Smooth muscle cell (in vitro differentiated cells): ENCODE measurements at regions not wholly inside any gene's neighbourhood (a gene's known extent, or its start where the extent isn't known, plus 50 kb on each side); places are given as distances from the start of the nearest gene placed in this dataset.

Experiments used
- DNase-seq: peaks from one replicate; lab custom pipeline; 2025; ENCODE audit not compliant: unreplicated experiment; lab: John Stamatoyannopoulos, UW
- H2AFZ ChIP-seq: fragments of 200-600 bp; sonication (generic); 2 replicates; pipeline ENCODE4 v1.6.0; 2016; ENCODE audit warnings: antibody characterized with exemption, low read depth, mild to moderate bottlenecking
- H3F3A ChIP-seq: fragments of 200-600 bp; sonication (generic); 2 replicates; pipeline ENCODE4 v1.6.0; 2017; ENCODE audit warnings: antibody characterized with exemption, low read depth
- H3K27ac ChIP-seq: fragments of 200-600 bp; sonication (generic); 2 replicates; pipeline ENCODE4 v1.5.1; 2016; ENCODE audit warnings: low read depth, mild to moderate bottlenecking
- H3K27me3 ChIP-seq: fragments of 200-600 bp; sonication (generic); 2 replicates; pipeline ENCODE4 v1.6.1; 2016; ENCODE audit warnings: low read depth, mild to moderate bottlenecking
- H3K36me3 ChIP-seq: fragments of 200-600 bp; sonication (generic); 2 replicates; pipeline ENCODE4 v1.5.1; 2016; ENCODE audit warnings: low read depth
- H3K4me1 ChIP-seq: fragments of 200-600 bp; sonication (generic); 2 replicates; pipeline ENCODE4 v1.5.1; 2016; ENCODE audit warnings: low read depth
- H3K4me2 ChIP-seq: fragments of 200-600 bp; sonication (generic); 2 replicates; pipeline ENCODE4 v1.6.0; 2016; ENCODE audit warnings: mild to moderate bottlenecking
- H3K4me3 ChIP-seq: fragments of 200-600 bp; sonication (generic); 2 replicates; pipeline ENCODE4 v1.5.1; 2016; ENCODE audit warnings: mild to moderate bottlenecking
- H3K79me2 ChIP-seq: fragments of 200-600 bp; sonication (generic); 2 replicates; pipeline ENCODE4 v1.6.0; 2016; ENCODE audit warnings: low read depth, mild to moderate bottlenecking
- H3K9ac ChIP-seq: fragments of 200-600 bp; sonication (generic); 2 replicates; pipeline ENCODE4 v1.6.0; 2016; ENCODE audit warnings: low read depth
- H3K9me3 ChIP-seq: fragments of 200-600 bp; sonication (generic); replicated peaks from 2 replicates; pipeline ENCODE4 v1.5.1; 2016; ENCODE audit warnings: low read depth
- H4K20me1 ChIP-seq: fragments of 200-600 bp; sonication (generic); 2 replicates; pipeline ENCODE4 v1.6.0; 2016; ENCODE audit warnings: low read depth
- WGBS: methylation state at CpG from one replicate; pipeline ENCODE4 v1.1.7; 2016; ENCODE audit warnings: low lambda C conversion rate; 5-methylcytosine and 5-hydroxymethylcytosine counted together
- TF ChIP-seq, protein P1 (sequence below): fragments of 200-600 bp; sonication (generic); IDR thresholded peaks from 2 replicates; pipeline ENCODE4 v1.5.1; 2017; ENCODE audit warnings: borderline replicate concordance, mild to moderate bottlenecking, antibody characterized with exemption; ENCODE audit not compliant: insufficient read depth, poor library complexity, severe bottlenecking

DNA sequence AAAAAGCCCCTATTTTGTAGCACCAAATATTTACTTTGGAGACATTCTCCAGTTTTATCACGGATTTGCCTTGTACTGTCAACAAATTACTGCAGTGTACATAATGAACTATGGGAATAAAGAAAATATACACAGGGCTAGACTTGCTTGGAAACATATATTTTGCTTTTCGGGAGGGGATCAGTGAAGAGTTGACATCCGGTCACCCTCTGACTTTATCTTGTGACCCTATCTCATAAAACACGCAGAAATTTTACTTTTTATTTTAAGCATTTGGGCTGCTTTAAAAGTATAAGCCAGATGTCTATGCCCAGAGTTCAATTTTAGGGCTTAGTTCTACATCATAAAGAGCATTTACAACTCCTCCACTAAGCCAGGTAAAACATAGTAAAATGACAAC is 630.7 kb downstream of the TOX3 start:
- Histone ChIP-seq H2AFZ (no peak overlapping the region), H3K4me3 (no peak overlapping the region), H3F3A (no peaks in the 10 kb centered on the region), H3K36me3 (no peaks in the 10 kb centered on the region), H3K27ac (no peak overlapping the region), H4K20me1 (no peaks in the 10 kb centered on the region), H3K9me3 (no peaks in the 10 kb centered on the region), H3K79me2 (no peaks in the 10 kb centered on the region), H3K4me2 (no peak overlapping the region), H3K27me3 (no peaks in the 10 kb centered on the region), H3K9ac (no peak overlapping the region), H3K4me1 (no peaks in the 10 kb centered on the region)
- no peak for DNase-seq
- WGBS, result 85% methylated on average over 4 of the region's 4 CpGs
- TF ChIP-seq, protein P1, sequence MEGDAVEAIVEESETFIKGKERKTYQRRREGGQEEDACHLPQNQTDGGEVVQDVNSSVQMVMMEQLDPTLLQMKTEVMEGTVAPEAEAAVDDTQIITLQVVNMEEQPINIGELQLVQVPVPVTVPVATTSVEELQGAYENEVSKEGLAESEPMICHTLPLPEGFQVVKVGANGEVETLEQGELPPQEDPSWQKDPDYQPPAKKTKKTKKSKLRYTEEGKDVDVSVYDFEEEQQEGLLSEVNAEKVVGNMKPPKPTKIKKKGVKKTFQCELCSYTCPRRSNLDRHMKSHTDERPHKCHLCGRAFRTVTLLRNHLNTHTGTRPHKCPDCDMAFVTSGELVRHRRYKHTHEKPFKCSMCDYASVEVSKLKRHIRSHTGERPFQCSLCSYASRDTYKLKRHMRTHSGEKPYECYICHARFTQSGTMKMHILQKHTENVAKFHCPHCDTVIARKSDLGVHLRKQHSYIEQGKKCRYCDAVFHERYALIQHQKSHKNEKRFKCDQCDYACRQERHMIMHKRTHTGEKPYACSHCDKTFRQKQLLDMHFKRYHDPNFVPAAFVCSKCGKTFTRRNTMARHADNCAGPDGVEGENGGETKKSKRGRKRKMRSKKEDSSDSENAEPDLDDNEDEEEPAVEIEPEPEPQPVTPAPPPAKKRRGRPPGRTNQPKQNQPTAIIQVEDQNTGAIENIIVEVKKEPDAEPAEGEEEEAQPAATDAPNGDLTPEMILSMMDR, result no peak

DNA sequence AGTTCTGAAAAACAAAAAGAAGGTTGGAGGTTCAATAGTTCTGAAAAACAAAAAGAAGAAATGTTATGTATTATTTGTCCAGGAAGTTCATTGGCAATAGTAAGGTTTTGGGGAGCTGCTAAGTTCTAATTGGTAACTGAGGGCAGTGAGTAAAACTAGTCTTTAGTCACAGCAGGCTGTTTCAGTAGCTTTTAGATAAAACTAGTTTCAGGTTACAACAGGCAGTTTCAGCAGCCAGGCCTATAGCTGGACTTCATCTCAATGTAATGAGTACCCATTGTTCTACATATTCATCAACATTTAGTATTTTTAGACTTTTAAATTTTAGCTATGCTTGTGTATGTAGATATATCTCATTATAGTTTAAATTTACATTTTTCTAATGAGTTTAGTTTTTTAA is 639.3 kb downstream of the TOX3 start:
- no peak overlapping the region for H2AFZ ChIP-seq
- no peak overlapping the region for H3K4me2 ChIP-seq
- H3K79me2 ChIP-seq, result no peaks in the 10 kb centered on the region
- H4K20me1 ChIP-seq, result no peaks in the 10 kb centered on the region
- H3K36me3 ChIP-seq, result no peaks in the 10 kb centered on the region
- no peak for DNase-seq
- no peaks in the 10 kb centered on the region for H3F3A ChIP-seq
- no peaks in the 10 kb centered on the region for H3K9me3 ChIP-seq
- H3K4me3 ChIP-seq, result no peak overlapping the region
- H3K27ac ChIP-seq, result no peak overlapping the region
- TF ChIP-seq, protein P1, result no peak
- no peak overlapping the region for H3K9ac ChIP-seq
- no peaks in the 10 kb centered on the region for H3K4me1 ChIP-seq
- H3K27me3 ChIP-seq, result no peaks in the 10 kb centered on the region

GRCh38 chr16:51900221-51900780 is 646.6 kb downstream of the TOX3 start:
- TF ChIP-seq, protein P1, result no peak
- Histone ChIP-seq H3K36me3 (no peaks in the 10 kb centered on the region), H2AFZ (no peak overlapping the region), H3K4me3 (no peak overlapping the region), H3F3A (no peaks in the 10 kb centered on the region), H3K27me3 (no peaks in the 10 kb centered on the region), H3K79me2 (no peaks in the 10 kb centered on the region), H4K20me1 (no peaks in the 10 kb centered on the region), H3K4me1 (no peaks in the 10 kb centered on the region), H3K27ac (no peak overlapping the region), H3K9ac (no peak overlapping the region), H3K9me3 (no peaks in the 10 kb centered on the region), H3K4me2 (no peak overlapping the region)
- WGBS, result 88% methylated on average over 3 of the region's 3 CpGs
- no peak for DNase-seq

- Histone ChIP-seq H3K9me3 (no peaks in the 10 kb centered on the region), H4K20me1 (no peaks in the 10 kb centered on the region), H3K4me1 (no peaks in the 10 kb centered on the region), H2AFZ (no peak overlapping the region), H3K4me2 (no peak overlapping the region), H3K9ac (no peak overlapping the region), H3F3A (no peaks in the 10 kb centered on the region), H3K4me3 (no peak overlapping the region), H3K79me2 (no peaks in the 10 kb centered on the region), H3K27ac (no peak overlapping the region), H3K27me3 (no peaks in the 10 kb centered on the region), H3K36me3 (no peaks in the 10 kb centered on the region)
- DNase-seq, result no peak
- TF ChIP-seq, protein P1, result no peak
Measured at GRCh38 chr16:51898872-51899271, 648.1 kb downstream of the TOX3 start.
